ENCODE measurements at regions not wholly inside any gene's neighbourhood (a gene's known extent, or its start where the extent isn't known, plus 50 kb on each side); places are given as distances from the start of the nearest gene placed in this dataset.

GRCh38 chr6:67933278-67933677 lies 701.8 kb upstream of the ADGRB3 start:
- FAIRE-seq (peak; percentile 69), DNase-seq (ENCODE audit: low read depth in 1 of 2, low spot score in 2 of 2) (peak in 1 of 2 experiments; percentile 49)
- no peak overlapping the region for H3K27ac ChIP-seq (ENCODE audit: low read depth, low read length)
- H3K4me2 ChIP-seq (ENCODE audit: insufficient read depth in 1 of 2, low read depth in 2 of 2, low read length in 2 of 2), result no peak overlapping the region
- no peak overlapping the region for H3K14ac ChIP-seq (ENCODE audit: insufficient read length)
- no peaks in the 10 kb centered on the region for H3K4me1 ChIP-seq (replicated peaks in 1 of 4; ENCODE audit: control insufficient read depth in 3 of 4, insufficient read depth in 4 of 4, low read length in 3 of 4)
- 42% methylated on average over 1 of the region's 1 CpG; no CpG with 5 or more reads in 1 of the 2 experiments for WGBS, 2 experiments (ENCODE audit: extremely low coverage in 1 of 2, insufficient coverage in 1 of 2, insufficient read length in 1 of 2, insufficient replicate concordance in 2 of 2, low coverage in 1 of 2, low lambda C conversion rate in 2 of 2, missing lambda C conversion rate in 1 of 2)
- H2BK5ac ChIP-seq (ENCODE audit: low read depth, low read length), result no peak overlapping the region
- H3K56ac ChIP-seq (replicated peaks; ENCODE audit: insufficient read length, low read depth, low read length), result no peak overlapping the region
- no peak overlapping the region for H2BK20ac ChIP-seq (ENCODE audit: low read length)
- TF ChIP-seq CTCF (IDR thresholded peaks at IDR 0.05; ENCODE audit: control extremely low read depth in 1 of 3, insufficient read depth in 1 of 3, low read depth in 1 of 3, low read length in 3 of 3), result peak; percentile 20 to 59 (median 52)
- TF ChIP-seq RAD21 (IDR thresholded peaks at IDR 0.05 in 1 of 2, conservative IDR thresholded peaks at IDR 0.05 in 1 of 2; ENCODE audit: low read depth in 2 of 2, low read length in 2 of 2), result peak; percentile 80 to 88
- no peak for TF ChIP-seq TAF7 (optimal IDR thresholded peaks at IDR 0.05; ENCODE audit: borderline replicate concordance, low read depth, low read length)
- no peak for TF ChIP-seq KDM5A (IDR thresholded peaks at IDR 0.05; ENCODE audit: low read length)
- H3K23me2 ChIP-seq (ENCODE audit: low read depth, low read length), result no peaks in the 10 kb centered on the region
- H2BK15ac ChIP-seq (ENCODE audit: low read length), result no peak overlapping the region
- H2AFZ ChIP-seq (ENCODE audit: low read length), result no peak overlapping the region
- H4K20me1 ChIP-seq (replicated peaks in 1 of 2; ENCODE audit: control insufficient read depth in 1 of 2, insufficient read depth in 2 of 2, low read length in 2 of 2), result no peaks in the 10 kb centered on the region
- H3K79me1 ChIP-seq (ENCODE audit: low read depth, low read length), result no peaks in the 10 kb centered on the region
- CTCF ChIA-PET (ENCODE audit: partially characterized antibody), result interaction anchor here (0.9 to 2.0 kb wide), 10 partner anchors 8 to 837 kb away, joined by 3 to 7 read pairs (median 4); no protein-coding TSS in a partner anchor
- POLR2A ChIA-PET (ENCODE audit: partially characterized antibody), result no interaction called here
- no peak overlapping the region for H2BK12ac ChIP-seq (ENCODE audit: low read depth, low read length)
- no peak overlapping the region for H2AK5ac ChIP-seq (ENCODE audit: low read depth, low read length)
- H3K79me2 ChIP-seq (ENCODE audit: control insufficient read depth in 1 of 2, insufficient read depth in 2 of 2, low read length in 2 of 2), result no peaks in the 10 kb centered on the region
- no peak overlapping the region for H4K8ac ChIP-seq (ENCODE audit: extremely low read depth, insufficient read depth, low read length)
- no peak overlapping the region for H3K23ac ChIP-seq (ENCODE audit: insufficient read length)
- H4K5ac ChIP-seq (ENCODE audit: insufficient read length, low read depth, low read length), result no peak overlapping the region
- no peaks in the 10 kb centered on the region for H3K9me3 ChIP-seq (ENCODE audit: insufficient read depth in 2 of 2, low read depth in 1 of 2, low read length in 1 of 2)
- no peak overlapping the region for H2BK120ac ChIP-seq (replicated peaks; ENCODE audit: low read depth, low read length)
- H3K9ac ChIP-seq (replicated peaks in 1 of 4; ENCODE audit: extremely low read depth in 1 of 4, low read depth in 3 of 4, low read length in 3 of 4), result no peak overlapping the region
- H3K4me3 ChIP-seq (ENCODE audit: extremely low read depth in 1 of 4, insufficient read depth in 2 of 4, low read depth in 3 of 4, low read length in 4 of 4), result no peak overlapping the region
- H3K36me3 ChIP-seq (ENCODE audit: control insufficient read depth in 2 of 4, insufficient read depth in 4 of 4, low read length in 3 of 4), result no peaks in the 10 kb centered on the region
- no peak overlapping the region for H3K18ac ChIP-seq (ENCODE audit: extremely low read depth, low read length)
- H4K91ac ChIP-seq (replicated peaks; ENCODE audit: insufficient read length, low read length), result no peak overlapping the region
- no peaks in the 10 kb centered on the region for H3K27me3 ChIP-seq (replicated peaks in 1 of 4; ENCODE audit: control insufficient read depth in 3 of 4, extremely low read depth in 1 of 4, insufficient read depth in 3 of 4, low read length in 3 of 4)
- no peak overlapping the region for H3K4ac ChIP-seq (replicated peaks; ENCODE audit: insufficient read length, low read depth, low read length)

All from H1 (cell line).